ENCODE measurements at regions not wholly inside any gene's neighbourhood (a gene's known extent, or its start where the extent isn't known, plus 50 kb on each side); places are given as distances from the start of the nearest gene placed in this dataset.

DNA sequence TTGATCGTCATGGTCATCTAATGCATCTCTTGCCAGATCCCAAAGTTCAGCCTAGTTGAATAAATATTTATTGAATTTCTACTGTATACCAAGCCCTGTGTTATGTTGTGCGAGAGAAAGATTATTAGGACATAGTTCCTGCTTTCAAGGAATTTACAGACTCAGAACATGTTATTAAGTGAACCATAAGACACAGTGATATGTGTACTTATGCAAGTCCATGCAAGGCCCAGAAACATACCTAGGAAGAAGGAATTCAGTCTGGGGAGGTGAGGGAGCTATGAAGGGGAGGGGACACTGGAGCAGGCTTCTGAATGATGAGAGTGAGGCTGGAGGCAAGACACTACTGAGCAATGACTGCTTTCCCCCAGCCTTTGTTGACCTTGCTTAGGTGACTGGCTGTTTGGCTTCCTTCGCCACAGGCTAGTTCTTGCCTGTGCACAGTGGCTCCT, 81.4 kb downstream of the ACAA2 start:
- peaks cover 0 to 4% of the 10 kb centered on the region in 2 donors for H3K9me3 ChIP-seq (replicated peaks in 1 of 2; ENCODE audit: control insufficient read depth in 2 of 2, insufficient read depth in 1 of 2, low read depth in 1 of 2, low read length in 2 of 2)
- H2BK120ac ChIP-seq (ENCODE audit: low read depth, low read length) = no peak overlapping the region
- no peak overlapping the region for H4K8ac ChIP-seq (ENCODE audit: low read depth, low read length)
- H3K36me3 ChIP-seq (replicated peaks in 1 of 2; ENCODE audit: control insufficient read depth in 2 of 2, insufficient read depth in 2 of 2, low read length in 2 of 2) = no peaks in the 10 kb centered on the region
- H3K27ac ChIP-seq (replicated peaks; ENCODE audit: low read length) = no peak overlapping the region
- WGBS, 2 donors (ENCODE audit: extremely low coverage in 2 of 2, insufficient read length in 2 of 2, insufficient replicate concordance in 1 of 2) = no CpG with 5 or more reads among the region's 3 CpGs
- no peak overlapping the region for H4K91ac ChIP-seq (ENCODE audit: low read depth, low read length, poor library complexity)
- H3K79me1 ChIP-seq (ENCODE audit: low read depth, low read length) = no peaks in the 10 kb centered on the region
- no peak overlapping the region for H3K9ac ChIP-seq (ENCODE audit: low read depth, low read length, poor library complexity)
- no peak overlapping the region for H3K4me3 ChIP-seq (ENCODE audit: low read length in 2 of 2)
- H2BK5ac ChIP-seq (ENCODE audit: low read length) = no peak overlapping the region
- H3K4ac ChIP-seq (ENCODE audit: low read length) = no peak overlapping the region
- no peak overlapping the region for H2BK15ac ChIP-seq (ENCODE audit: low read length)
- no peak overlapping the region for H3K4me2 ChIP-seq (ENCODE audit: insufficient read depth, low read length, poor library complexity, severe bottlenecking)
- H3K18ac ChIP-seq (ENCODE audit: low read length) = no peak overlapping the region
- H2AFZ ChIP-seq (ENCODE audit: low read length) = no peak overlapping the region
- no peak overlapping the region for H3K23ac ChIP-seq (ENCODE audit: low read depth, low read length, poor library complexity)
- no peak for DNase-seq (ENCODE audit: low spot score)
- no peak overlapping the region for H3K14ac ChIP-seq (ENCODE audit: low read length)
- no peak overlapping the region for H2BK12ac ChIP-seq (ENCODE audit: low read length)
- no peak overlapping the region for H2AK5ac ChIP-seq (ENCODE audit: low read depth, low read length)
- H3K27me3 ChIP-seq (ENCODE audit: control insufficient read depth in 3 of 3, insufficient read depth in 3 of 3, low read depth in 1 of 3, low read length in 3 of 3) = no peaks in the 10 kb centered on the region
- peaks cover 6% of the 10 kb centered on the region in 2 donors for H3K4me1 ChIP-seq (ENCODE audit: control insufficient read depth in 2 of 2, insufficient read depth in 1 of 2, low read depth in 1 of 2, low read length in 2 of 2)

DNA sequence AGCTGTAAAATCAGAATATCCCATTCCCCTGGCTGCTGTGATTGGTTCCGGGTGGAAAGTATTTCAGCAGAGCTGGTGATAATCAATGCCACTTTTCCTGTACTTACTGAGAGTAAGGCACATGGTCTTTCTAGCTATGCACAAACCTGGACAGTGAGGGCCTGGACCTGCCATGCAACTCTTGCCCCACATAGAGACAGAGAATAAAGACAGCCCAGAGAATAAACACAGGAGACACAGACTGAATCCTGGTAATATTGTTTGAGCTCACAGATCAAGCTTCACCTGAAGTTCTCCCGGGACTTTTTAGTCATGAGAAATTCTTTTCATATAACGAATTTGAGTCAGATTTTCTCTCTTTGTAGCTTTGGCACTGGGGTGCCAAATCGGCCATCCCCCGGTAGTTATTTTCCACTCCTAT, 81.9 kb downstream of the ACAA2 start:
- Histone ChIP-seq H3K27me3 (ENCODE audit: control insufficient read depth in 3 of 3, insufficient read depth in 3 of 3, low read depth in 1 of 3, low read length in 3 of 3) (no peaks in the 10 kb centered on the region), H3K9me3 (replicated peaks in 1 of 2; ENCODE audit: control insufficient read depth in 2 of 2, insufficient read depth in 1 of 2, low read depth in 1 of 2, low read length in 2 of 2) (peaks cover 0 to 4% of the 10 kb centered on the region in 2 donors), H2BK12ac (ENCODE audit: low read length) (no peak overlapping the region), H3K36me3 (replicated peaks in 1 of 2; ENCODE audit: control insufficient read depth in 2 of 2, insufficient read depth in 2 of 2, low read length in 2 of 2) (no peaks in the 10 kb centered on the region), H3K14ac (ENCODE audit: low read length) (no peak overlapping the region), H3K4me1 (ENCODE audit: control insufficient read depth in 2 of 2, insufficient read depth in 1 of 2, low read depth in 1 of 2, low read length in 2 of 2) (peaks cover 9 to 10% of the 10 kb centered on the region in 2 donors), H3K23ac (ENCODE audit: low read depth, low read length, poor library complexity) (no peak overlapping the region), H3K4me2 (ENCODE audit: insufficient read depth, low read length, poor library complexity, severe bottlenecking) (no peak overlapping the region), H4K8ac (ENCODE audit: low read depth, low read length) (no peak overlapping the region), H3K18ac (ENCODE audit: low read length) (no peak overlapping the region), H2AFZ (ENCODE audit: low read length) (peak overlapping the region; percentile 53), H3K9ac (ENCODE audit: low read depth, low read length, poor library complexity) (no peak overlapping the region), H2BK120ac (ENCODE audit: low read depth, low read length) (no peak overlapping the region), H3K4ac (ENCODE audit: low read length) (no peak overlapping the region), H4K91ac (ENCODE audit: low read depth, low read length, poor library complexity) (no peak overlapping the region), H2BK15ac (ENCODE audit: low read length) (no peak overlapping the region), H2BK5ac (ENCODE audit: low read length) (no peak overlapping the region), H3K4me3 (ENCODE audit: low read length in 2 of 2) (no peak overlapping the region), H3K79me1 (ENCODE audit: low read depth, low read length) (no peaks in the 10 kb centered on the region), H3K27ac (replicated peaks; ENCODE audit: low read length) (no peak overlapping the region), H2AK5ac (ENCODE audit: low read depth, low read length) (no peak overlapping the region)
- no CpG with 5 or more reads among the region's 5 CpGs for WGBS, 2 donors (ENCODE audit: extremely low coverage in 2 of 2, insufficient read length in 2 of 2, insufficient replicate concordance in 1 of 2)
- no peak for DNase-seq (ENCODE audit: low spot score)

DNA sequence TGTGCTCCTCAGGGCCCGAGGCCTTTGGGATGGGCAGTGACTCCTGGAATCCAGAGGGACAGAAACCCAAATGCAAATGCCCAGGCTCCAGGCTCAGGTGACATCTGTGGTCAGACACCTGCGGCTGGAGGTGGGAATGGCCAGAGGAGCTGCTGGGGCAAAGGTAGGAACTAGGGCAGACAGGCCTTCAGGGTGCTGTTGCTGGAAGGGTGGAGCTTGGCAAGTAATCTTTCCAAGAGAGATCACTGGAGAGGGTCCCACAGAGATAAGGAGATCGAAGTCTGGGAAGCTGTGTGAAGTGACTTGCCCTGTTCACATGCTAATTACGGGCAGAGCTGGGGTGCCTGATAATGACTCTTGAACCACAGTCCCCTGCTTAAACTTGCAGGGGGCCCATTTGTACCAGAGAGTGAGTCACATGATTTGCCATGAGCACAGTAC, 82.4 kb downstream of the ACAA2 start:
- Histone ChIP-seq H3K9ac (ENCODE audit: low read depth, low read length, poor library complexity) (no peak overlapping the region), H3K4ac (ENCODE audit: low read length) (no peak overlapping the region), H3K18ac (ENCODE audit: low read length) (peak overlapping the region; percentile 19), H4K8ac (ENCODE audit: low read depth, low read length) (no peak overlapping the region), H3K27me3 (ENCODE audit: control insufficient read depth in 3 of 3, insufficient read depth in 3 of 3, low read depth in 1 of 3, low read length in 3 of 3) (no peaks in the 10 kb centered on the region), H2BK15ac (ENCODE audit: low read length) (no peak overlapping the region), H3K9me3 (replicated peaks in 1 of 2; ENCODE audit: control insufficient read depth in 2 of 2, insufficient read depth in 1 of 2, low read depth in 1 of 2, low read length in 2 of 2) (peaks cover 0 to 4% of the 10 kb centered on the region in 2 donors), H3K14ac (ENCODE audit: low read length) (no peak overlapping the region), H2BK12ac (ENCODE audit: low read length) (peak overlapping the region; percentile 18), H2AFZ (ENCODE audit: low read length) (peak overlapping the region; percentile 53), H3K79me1 (ENCODE audit: low read depth, low read length) (no peaks in the 10 kb centered on the region), H2BK5ac (ENCODE audit: low read length) (peak overlapping the region; percentile 40), H3K4me2 (ENCODE audit: insufficient read depth, low read length, poor library complexity, severe bottlenecking) (no peak overlapping the region), H2BK120ac (ENCODE audit: low read depth, low read length) (no peak overlapping the region), H3K27ac (replicated peaks; ENCODE audit: low read length) (no peak overlapping the region), H4K91ac (ENCODE audit: low read depth, low read length, poor library complexity) (no peak overlapping the region), H3K4me1 (ENCODE audit: control insufficient read depth in 2 of 2, insufficient read depth in 1 of 2, low read depth in 1 of 2, low read length in 2 of 2) (peaks cover 11 to 13% of the 10 kb centered on the region in 2 donors), H2AK5ac (ENCODE audit: low read depth, low read length) (no peak overlapping the region), H3K23ac (ENCODE audit: low read depth, low read length, poor library complexity) (no peak overlapping the region), H3K36me3 (replicated peaks in 1 of 2; ENCODE audit: control insufficient read depth in 2 of 2, insufficient read depth in 2 of 2, low read length in 2 of 2) (no peaks in the 10 kb centered on the region), H3K4me3 (ENCODE audit: low read length in 2 of 2) (no peak overlapping the region)
- no CpG with 5 or more reads among the region's 4 CpGs for WGBS, 2 donors (ENCODE audit: extremely low coverage in 2 of 2, insufficient read length in 2 of 2, insufficient replicate concordance in 1 of 2)
- DNase-seq (ENCODE audit: low spot score) = no peak

DNA sequence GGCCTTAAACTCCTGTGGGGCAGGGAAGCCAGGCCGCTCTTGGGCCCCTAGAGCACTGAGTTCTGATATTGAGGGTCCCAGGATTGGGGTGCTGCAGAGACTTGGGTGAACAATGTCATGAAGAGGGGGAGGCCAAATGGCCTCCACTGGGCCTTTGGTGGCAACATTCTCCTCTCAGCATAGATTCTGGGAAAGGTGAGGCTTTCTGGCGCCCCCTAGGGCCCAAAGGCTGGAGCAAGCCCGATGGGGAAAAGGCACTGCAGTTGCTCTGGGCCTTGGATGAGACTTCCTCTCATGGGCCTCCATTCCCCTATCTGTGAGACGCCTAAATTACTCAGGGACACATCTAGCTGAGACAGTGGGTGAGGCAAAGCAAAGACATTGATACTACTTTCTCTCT, 84.8 kb downstream of the ACAA2 start:
- Histone ChIP-seq H3K4me2 (ENCODE audit: insufficient read depth, low read length, poor library complexity, severe bottlenecking) (no peak overlapping the region), H3K14ac (ENCODE audit: low read length) (no peak overlapping the region), H3K23ac (ENCODE audit: low read depth, low read length, poor library complexity) (no peak overlapping the region), H3K4ac (ENCODE audit: low read length) (no peak overlapping the region), H2BK120ac (ENCODE audit: low read depth, low read length) (peak overlapping the region; percentile 81), H3K18ac (ENCODE audit: low read length) (no peak overlapping the region), H3K9ac (ENCODE audit: low read depth, low read length, poor library complexity) (no peak overlapping the region), H3K27me3 (ENCODE audit: control insufficient read depth in 3 of 3, insufficient read depth in 3 of 3, low read depth in 1 of 3, low read length in 3 of 3) (no peaks in the 10 kb centered on the region), H2BK15ac (ENCODE audit: low read length) (peak overlapping the region; percentile 40), H2BK5ac (ENCODE audit: low read length) (peak overlapping the region; percentile 8), H3K79me1 (ENCODE audit: low read depth, low read length) (no peaks in the 10 kb centered on the region), H2AK5ac (ENCODE audit: low read depth, low read length) (peak overlapping the region; percentile 44), H3K4me3 (ENCODE audit: low read length in 2 of 2) (no peak overlapping the region), H3K4me1 (ENCODE audit: control insufficient read depth in 2 of 2, insufficient read depth in 1 of 2, low read depth in 1 of 2, low read length in 2 of 2) (peaks cover 17% of the 10 kb centered on the region in 2 donors), H3K36me3 (replicated peaks in 1 of 2; ENCODE audit: control insufficient read depth in 2 of 2, insufficient read depth in 2 of 2, low read length in 2 of 2) (no peaks in the 10 kb centered on the region), H4K8ac (ENCODE audit: low read depth, low read length) (no peak overlapping the region), H3K27ac (replicated peaks; ENCODE audit: low read length) (no peak overlapping the region), H3K9me3 (replicated peaks in 1 of 2; ENCODE audit: control insufficient read depth in 2 of 2, insufficient read depth in 1 of 2, low read depth in 1 of 2, low read length in 2 of 2) (no peaks in the 10 kb centered on the region), H4K91ac (ENCODE audit: low read depth, low read length, poor library complexity) (no peak overlapping the region), H2BK12ac (ENCODE audit: low read length) (peak overlapping the region; percentile 43), H2AFZ (ENCODE audit: low read length) (no peak overlapping the region)
- WGBS, 2 donors (ENCODE audit: extremely low coverage in 2 of 2, insufficient read length in 2 of 2, insufficient replicate concordance in 1 of 2) = no CpG with 5 or more reads among the region's 4 CpGs
- DNase-seq (ENCODE audit: low spot score) = no peak

Measured in neuronal stem cell (in vitro differentiated cells).